Osteocyte (in vitro differentiated cells): ENCODE measurements at regions not wholly inside any gene's neighbourhood (a gene's known extent, or its start where the extent isn't known, plus 50 kb on each side); places are given as distances from the start of the nearest gene placed in this dataset.

ENCODE experiments used
- DNase-seq: peaks from one replicate; pipeline ENCODE4 v3.0.0; 2021; ENCODE audit warnings: mixed read lengths; ENCODE audit not compliant: unreplicated experiment; ENCODE audit errors: extremely low spot score
- H3K27ac Mint-ChIP-seq: one replicate; pipeline ENCODE4 v1.8.0; 2021; ENCODE audit warnings: mild to moderate bottlenecking, mixed read lengths; ENCODE audit not compliant: unreplicated experiment
- H3K27me3 Mint-ChIP-seq: one replicate; pipeline ENCODE4 v1.8.0; 2021; ENCODE audit warnings: mixed read lengths; ENCODE audit not compliant: unreplicated experiment
- H3K36me3 Mint-ChIP-seq: one replicate; pipeline ENCODE4 v1.8.0; 2021; ENCODE audit warnings: mixed read lengths; ENCODE audit not compliant: unreplicated experiment
- H3K4me1 Mint-ChIP-seq: one replicate; pipeline ENCODE4 v1.8.0; 2021; ENCODE audit warnings: mixed read lengths; ENCODE audit not compliant: unreplicated experiment
- H3K4me3 Mint-ChIP-seq: one replicate; pipeline ENCODE4 v1.8.0; 2021; ENCODE audit warnings: mild to moderate bottlenecking, moderate library complexity, mixed read lengths; ENCODE audit not compliant: unreplicated experiment
- H3K9me3 Mint-ChIP-seq: one replicate; pipeline ENCODE4 v1.8.0; 2021; ENCODE audit warnings: mixed read lengths; ENCODE audit not compliant: unreplicated experiment
- TF ChIP-seq, protein P1 (sequence below): fragments of 200-600 bp; sonication (generic); IDR thresholded peaks from 2 replicates; pipeline ENCODE4 v1.5.0; 2021; ENCODE audit warnings: antibody characterized with exemption, mild to moderate bottlenecking, moderate library complexity

DNA sequence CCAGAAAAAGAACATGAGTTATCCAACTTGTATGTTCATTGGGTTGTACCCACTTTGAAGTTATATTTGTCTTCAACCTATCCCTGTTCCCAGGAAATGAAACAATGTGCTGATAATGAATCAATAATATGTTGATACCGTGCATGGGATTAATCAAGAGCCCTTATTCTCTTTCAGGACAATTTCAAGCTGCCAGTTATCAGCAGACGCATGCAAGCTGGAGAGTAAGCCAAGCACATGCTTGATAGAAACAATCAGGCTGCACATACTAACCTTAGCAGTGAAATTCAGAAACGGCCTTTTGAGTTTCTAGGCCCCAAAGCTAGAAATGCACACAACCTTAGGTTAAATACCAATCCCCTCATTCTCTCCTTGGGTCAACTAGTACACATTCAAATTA lies 480.4 kb upstream of the AGTR1 start:
- H3K4me1 Mint-ChIP-seq = peaks cover 7% of the 10 kb centered on the region
- DNase-seq = no peak
- no peaks in the 10 kb centered on the region for H3K36me3 Mint-ChIP-seq
- no peaks in the 10 kb centered on the region for H3K27me3 Mint-ChIP-seq
- H3K9me3 Mint-ChIP-seq = no peaks in the 10 kb centered on the region
- no peak overlapping the region for H3K27ac Mint-ChIP-seq
- TF ChIP-seq, protein P1, sequence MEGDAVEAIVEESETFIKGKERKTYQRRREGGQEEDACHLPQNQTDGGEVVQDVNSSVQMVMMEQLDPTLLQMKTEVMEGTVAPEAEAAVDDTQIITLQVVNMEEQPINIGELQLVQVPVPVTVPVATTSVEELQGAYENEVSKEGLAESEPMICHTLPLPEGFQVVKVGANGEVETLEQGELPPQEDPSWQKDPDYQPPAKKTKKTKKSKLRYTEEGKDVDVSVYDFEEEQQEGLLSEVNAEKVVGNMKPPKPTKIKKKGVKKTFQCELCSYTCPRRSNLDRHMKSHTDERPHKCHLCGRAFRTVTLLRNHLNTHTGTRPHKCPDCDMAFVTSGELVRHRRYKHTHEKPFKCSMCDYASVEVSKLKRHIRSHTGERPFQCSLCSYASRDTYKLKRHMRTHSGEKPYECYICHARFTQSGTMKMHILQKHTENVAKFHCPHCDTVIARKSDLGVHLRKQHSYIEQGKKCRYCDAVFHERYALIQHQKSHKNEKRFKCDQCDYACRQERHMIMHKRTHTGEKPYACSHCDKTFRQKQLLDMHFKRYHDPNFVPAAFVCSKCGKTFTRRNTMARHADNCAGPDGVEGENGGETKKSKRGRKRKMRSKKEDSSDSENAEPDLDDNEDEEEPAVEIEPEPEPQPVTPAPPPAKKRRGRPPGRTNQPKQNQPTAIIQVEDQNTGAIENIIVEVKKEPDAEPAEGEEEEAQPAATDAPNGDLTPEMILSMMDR = no peak
- no peak overlapping the region for H3K4me3 Mint-ChIP-seq

DNA sequence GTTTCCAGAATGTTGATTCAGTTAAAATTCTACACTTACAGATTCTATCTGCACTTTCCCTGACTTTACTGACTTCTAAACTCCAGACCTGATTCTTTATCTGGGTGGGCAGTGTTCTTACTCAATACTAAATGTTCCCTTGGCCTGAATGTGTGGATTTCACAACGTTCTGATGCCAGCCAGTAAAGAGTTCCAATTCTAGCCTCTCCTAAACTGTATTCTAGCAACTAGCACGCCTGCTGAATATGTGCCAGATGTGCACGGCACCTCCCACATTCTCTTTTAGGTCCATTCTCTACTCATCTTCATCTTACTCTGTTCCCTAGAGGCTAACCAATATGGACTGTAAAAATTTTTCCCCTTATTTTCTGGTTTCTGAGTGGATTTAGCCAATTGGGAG lies 479.5 kb upstream of the AGTR1 start:
- no peak for DNase-seq
- Mint-ChIP-seq H3K4me3 (no peak overlapping the region), H3K27ac (no peak overlapping the region), H3K9me3 (no peaks in the 10 kb centered on the region), H3K27me3 (no peaks in the 10 kb centered on the region), H3K4me1 (peaks cover 13% of the 10 kb centered on the region), H3K36me3 (no peaks in the 10 kb centered on the region)
- TF ChIP-seq, protein P1 = no peak

DNA sequence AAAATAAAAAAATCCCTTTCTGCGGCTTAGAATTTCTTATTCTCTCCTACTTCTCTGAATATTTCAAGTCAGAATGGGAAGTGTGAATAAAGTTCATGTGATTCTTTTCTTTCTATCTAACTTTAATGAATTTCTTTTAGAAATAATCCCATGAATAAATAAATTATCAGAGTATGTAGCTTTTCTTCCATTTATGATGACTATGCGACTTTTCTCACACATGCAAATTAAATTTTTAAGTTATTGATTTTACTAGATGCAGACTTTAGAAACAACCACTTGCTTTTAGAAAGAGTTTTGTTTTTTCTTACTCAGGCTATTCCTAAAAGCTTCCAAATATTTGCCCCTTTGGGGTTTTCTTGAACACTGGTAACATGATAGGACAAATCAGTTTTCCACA lies 477.7 kb upstream of the AGTR1 start:
- H3K4me1 Mint-ChIP-seq = peaks cover 26% of the 10 kb centered on the region
- H3K4me3 Mint-ChIP-seq = no peak overlapping the region
- TF ChIP-seq, protein P1 = no peak
- no peaks in the 10 kb centered on the region for H3K36me3 Mint-ChIP-seq
- H3K27me3 Mint-ChIP-seq = no peaks in the 10 kb centered on the region
- DNase-seq = no peak
- no peak overlapping the region for H3K27ac Mint-ChIP-seq
- no peaks in the 10 kb centered on the region for H3K9me3 Mint-ChIP-seq

DNA sequence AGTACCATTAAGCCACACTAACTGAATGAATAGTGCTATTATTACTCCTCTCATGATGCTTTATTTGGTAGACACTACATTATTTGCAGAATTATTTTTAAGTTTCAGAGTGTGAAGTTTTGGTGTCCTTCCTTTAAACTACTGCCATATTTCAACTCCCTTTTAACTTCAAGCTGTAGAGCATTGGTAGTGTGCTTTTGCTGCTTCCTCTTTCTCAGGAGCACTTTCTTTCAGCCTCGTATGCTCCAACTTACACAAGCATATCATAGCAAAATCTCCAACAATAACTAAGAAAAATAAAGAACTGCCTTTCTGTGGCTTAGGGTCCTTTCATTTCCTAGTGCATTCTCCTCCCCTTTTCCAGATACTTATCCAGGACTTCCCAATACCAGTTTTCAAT lies 476.4 kb upstream of the AGTR1 start:
- TF ChIP-seq, protein P1 = no peak
- H3K27me3 Mint-ChIP-seq = no peaks in the 10 kb centered on the region

DNA sequence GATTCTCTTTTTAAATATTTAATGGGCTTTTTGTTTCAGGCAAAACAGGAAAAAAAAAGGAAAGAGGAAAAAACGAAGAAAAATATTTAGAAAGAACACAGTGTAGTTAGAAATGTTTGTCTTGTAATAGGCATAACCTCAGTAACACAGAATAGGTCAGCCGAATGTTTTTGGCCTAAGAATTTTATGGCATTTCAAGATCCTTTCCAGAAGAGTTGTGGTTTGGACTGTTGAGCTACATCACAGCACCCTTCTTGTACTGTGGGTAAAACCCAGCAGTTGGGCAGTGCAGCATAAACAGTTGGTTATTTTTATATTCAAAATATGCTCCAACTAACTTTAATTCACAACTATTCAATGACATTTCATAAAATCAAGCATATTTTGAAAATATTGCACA lies 474.4 kb upstream of the AGTR1 start:
- Mint-ChIP-seq H3K4me1 (peaks cover 30% of the 10 kb centered on the region), H3K9me3 (no peaks in the 10 kb centered on the region), H3K4me3 (no peak overlapping the region), H3K27ac (no peak overlapping the region), H3K36me3 (no peaks in the 10 kb centered on the region), H3K27me3 (no peaks in the 10 kb centered on the region)
- TF ChIP-seq, protein P1 = no peak
- no peak for DNase-seq

More for the DNA sequence above, 476.4 kb upstream of the AGTR1 start:
- H3K36me3 Mint-ChIP-seq = no peaks in the 10 kb centered on the region
- no peaks in the 10 kb centered on the region for H3K9me3 Mint-ChIP-seq
- no peak overlapping the region for H3K27ac Mint-ChIP-seq
- peaks cover 28% of the 10 kb centered on the region for H3K4me1 Mint-ChIP-seq
- H3K4me3 Mint-ChIP-seq = no peak overlapping the region
- no peak for DNase-seq
